ENCODE measurements at regions not wholly inside any gene's neighbourhood (a gene's known extent, or its start where the extent isn't known, plus 50 kb on each side); places are given as distances from the start of the nearest gene placed in this dataset.
"Not testable (repeated sequence)": the region's sequence is repeated elsewhere in the genome, so short reads cannot be mapped to it uniquely, and the experiment has no call there.

DNA sequence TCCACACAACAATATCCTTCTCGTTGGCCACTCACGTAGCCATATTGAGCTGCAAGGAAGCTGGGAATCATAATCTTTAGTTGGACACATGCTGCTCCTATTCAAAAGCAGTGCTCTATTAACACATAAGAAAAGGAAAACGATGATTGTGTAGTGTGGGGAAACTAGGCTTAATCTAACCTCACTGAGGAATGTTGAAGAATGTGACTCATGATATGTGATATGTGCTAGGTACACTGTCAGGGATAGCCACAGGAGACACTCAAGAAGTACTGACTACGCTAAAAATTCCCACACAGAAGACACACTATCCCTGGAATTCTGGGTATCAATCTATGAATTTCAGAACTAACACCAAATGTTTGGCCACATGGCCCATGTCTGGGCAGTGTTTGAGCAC is 328.1 kb upstream of the KLHL29 start:
- TF ChIP-seq ELF4 (IDR thresholded peaks at IDR 0.05); ARNT (IDR thresholded peaks at IDR 0.05); TARDBP (IDR thresholded peaks at IDR 0.05); FOXK2 (IDR thresholded peaks at IDR 0.05); BHLHE40 (IDR thresholded peaks at IDR 0.05; ENCODE audit: borderline replicate concordance); LEF1 (IDR thresholded peaks at IDR 0.05; ENCODE audit: borderline replicate concordance); CTBP1 (IDR thresholded peaks at IDR 0.05; ENCODE audit: borderline replicate concordance): not testable (repeated sequence)
